Psoas muscle (tissue), 7 donors: ENCODE measurements at regions not wholly inside any gene's neighbourhood (a gene's known extent, or its start where the extent isn't known, plus 50 kb on each side); places are given as distances from the start of the nearest gene placed in this dataset.

Experiments used
- ATAC-seq, 4 donors: fragments of 200-7000 bp; cut with Tn5 transposase; one replicate each; pipeline ENCODE4 v1.9.1; 2020; ENCODE audit warnings: moderate library complexity in 3 of 4, mild to moderate bottlenecking in 2 of 4
- DNase-seq, 2 donors: peaks; one replicate each; pipeline ENCODE4 v3.0.0-alpha.2; 2020
- H3K27ac ChIP-seq: fragments of 200-600 bp; one replicate; pipeline ENCODE4 v1.8.0; 2022
- H3K27me3 ChIP-seq, 3 donors: fragments of 200-600 bp in 1 of 3; one replicate each; pipeline versions ENCODE4 v1.6.1 to v1.8.0; 2013 to 2022; ENCODE audit warnings: low read length in 2 of 3, mild to moderate bottlenecking in 2 of 3, moderate library complexity in 1 of 3; ENCODE audit not compliant: insufficient read depth in 3 of 3
- H3K36me3 ChIP-seq, 2 donors: fragments of 200-600 bp in 1 of 2; one replicate each; pipeline versions ENCODE4 v1.6.1 to v1.8.0; 2013 to 2022; ENCODE audit warnings: low read depth in 1 of 2, mild to moderate bottlenecking in 1 of 2, moderate library complexity in 1 of 2; ENCODE audit not compliant: insufficient read depth in 1 of 2
- H3K4me1 ChIP-seq: fragments of 200-600 bp; one replicate; pipeline ENCODE4 v1.8.0; 2022
- H3K4me3 ChIP-seq: fragments of 200-600 bp; one replicate; pipeline ENCODE4 v1.8.0; 2022; ENCODE audit warnings: mild to moderate bottlenecking
- H3K9me3 ChIP-seq: fragments of 200-600 bp; one replicate; pipeline ENCODE4 v1.8.0; 2022
- CTCF ChIP-seq: fragments of 200-600 bp; IDR thresholded peaks from one replicate; pipeline ENCODE4 v1.8.0; 2022; ENCODE audit warnings: antibody characterized with exemption
- WGBS, 3 donors: extraction: QIAGEN DNeasy Blood & Tissue Kit; methylation state at CpG; one replicate each; pipeline versions ENCODE4 v1.1.6 to v1.1.7; 2013; 5-methylcytosine and 5-hydroxymethylcytosine counted together
- intact Hi-C, 2 donors: fragments of 100-400 bp; cut with DNase I; formaldehyde crosslinking; loops; one replicate each; pipeline versions ENCODE4 v1.11.0 to v1.14.2; 2022
- donor health status: healthy with polysubstance abuse.
- donor health status: DM: no; HTN: no; CAD: no; lungs with moderate emphysema.
- donor health status: Bipolar disorder and iron deficiency.
- donor health status: healthy.
- donor health status: DM: yes; HTN: yes; CAD: no.
- donor health status: DM: no; HTN: no; CAD: no.
- donor health status: DM: yes; HTN: yes; CAD: no.

- no peaks in the 10 kb centered on the region for H3K4me1 ChIP-seq
- no peaks in the 10 kb centered on the region for H3K9me3 ChIP-seq
- H3K4me3 ChIP-seq: no peak overlapping the region
- intact Hi-C loops: no loop called here
- 80 to 86% (median 83%) methylated on average over 5 of the region's 5 CpGs for WGBS, 3 donors
- ATAC-seq (no peak), DNase-seq (no peak)
- TF ChIP-seq CTCF: no peak
- no peak overlapping the region for H3K27ac ChIP-seq
- H3K27me3 ChIP-seq: no peaks in the 10 kb centered on the region
- H3K36me3 ChIP-seq: no peaks in the 10 kb centered on the region
Measured at GRCh38 chr3:181461381-181461780, 250.3 kb upstream of the SOX2 start.

DNA sequence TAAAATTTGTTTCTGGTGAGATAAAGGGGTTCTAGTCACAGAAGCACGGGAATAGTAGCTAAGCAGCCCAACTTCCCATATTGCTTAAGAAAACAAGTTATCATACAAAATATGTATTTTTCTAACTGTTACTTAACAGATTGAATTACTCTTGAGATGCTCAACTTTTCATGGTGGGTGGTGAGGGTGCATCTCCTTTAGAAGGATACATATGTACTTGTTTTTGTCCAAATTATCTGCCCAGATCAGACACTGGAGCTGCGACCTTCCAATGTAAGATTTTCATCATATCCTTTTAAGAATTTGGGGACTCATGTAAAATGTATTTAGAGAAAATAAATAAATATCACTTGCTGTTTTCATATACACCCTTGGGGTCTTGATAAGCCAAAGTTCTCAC, 252.2 kb upstream of the SOX2 start:
- 88 to 92% (median 91%) methylated on average over 2 of the region's 2 CpGs for WGBS, 3 donors
- H3K27me3 ChIP-seq: no peaks in the 10 kb centered on the region
- no peak for DNase-seq

GRCh38 chr3:181458857-181459256, 252.9 kb upstream of the SOX2 start:
- H3K27me3 ChIP-seq: no peaks in the 10 kb centered on the region
- no peak for TF ChIP-seq CTCF
- no peak for DNase-seq
- H3K36me3 ChIP-seq: no peaks in the 10 kb centered on the region
- no peak overlapping the region for H3K4me3 ChIP-seq
- H3K4me1 ChIP-seq: no peaks in the 10 kb centered on the region
- H3K9me3 ChIP-seq: no peaks in the 10 kb centered on the region
- no peak for ATAC-seq
- intact Hi-C loops: no loop called here
- H3K27ac ChIP-seq: no peak overlapping the region

More for the DNA sequence above, 252.2 kb upstream of the SOX2 start:
- H3K4me3 ChIP-seq: no peak overlapping the region
- TF ChIP-seq CTCF: no peak
- H3K36me3 ChIP-seq: no peaks in the 10 kb centered on the region
- ATAC-seq: no peak
- H3K9me3 ChIP-seq: no peaks in the 10 kb centered on the region
- H3K4me1 ChIP-seq: no peaks in the 10 kb centered on the region
- intact Hi-C loops: no loop called here
- H3K27ac ChIP-seq: no peak overlapping the region

GRCh38 chr3:181457756-181458155, 254.0 kb upstream of the SOX2 start:
- Histone ChIP-seq H3K9me3 (no peaks in the 10 kb centered on the region), H3K27ac (no peak overlapping the region), H3K27me3 (no peaks in the 10 kb centered on the region), H3K4me3 (no peak overlapping the region), H3K4me1 (no peaks in the 10 kb centered on the region), H3K36me3 (no peaks in the 10 kb centered on the region)
- TF ChIP-seq CTCF: no peak
- ATAC-seq (no peak), DNase-seq (no peak)
- WGBS, 3 donors: 69 to 70% (median 70%) methylated on average over 4 of the region's 4 CpGs
- intact Hi-C loops: no loop called here

DNA sequence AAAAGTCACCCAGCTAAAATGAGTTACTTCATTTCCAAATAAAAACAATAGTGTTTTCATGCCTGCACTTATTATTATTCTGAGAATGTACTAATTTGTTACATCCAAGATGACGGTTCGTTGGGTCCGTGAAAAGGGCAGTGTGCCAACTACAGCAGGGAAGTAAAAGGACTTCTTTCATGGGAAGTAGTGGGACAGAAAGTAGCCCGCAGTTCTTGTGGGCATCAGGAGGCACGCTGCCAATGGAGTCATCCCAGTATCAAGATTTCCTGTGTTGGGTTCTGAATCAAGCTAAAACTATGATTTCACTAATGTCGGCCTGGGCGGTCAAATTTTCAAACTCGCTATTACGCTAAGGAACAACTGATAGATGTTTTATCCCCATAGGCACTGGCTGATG, 254.5 kb upstream of the SOX2 start:
- ATAC-seq (no peak), DNase-seq (no peak)
- H3K36me3 ChIP-seq: no peaks in the 10 kb centered on the region
- H3K27me3 ChIP-seq: no peaks in the 10 kb centered on the region
- 63 to 71% (median 64%) methylated on average over 9 of the region's 9 CpGs for WGBS, 3 donors
- no peak overlapping the region for H3K4me3 ChIP-seq
- no peaks in the 10 kb centered on the region for H3K9me3 ChIP-seq
- H3K27ac ChIP-seq: no peak overlapping the region
- H3K4me1 ChIP-seq: no peaks in the 10 kb centered on the region
- intact Hi-C loops: no loop called here
- TF ChIP-seq CTCF: no peak
